SK-N-SH (cell line): ENCODE measurements at regions not wholly inside any gene's neighbourhood (a gene's known extent, or its start where the extent isn't known, plus 50 kb on each side); places are given as distances from the start of the nearest gene placed in this dataset.

Experiments
- CTCF ChIA-PET: fragments of 300-600, 350-600 bp; formaldehyde crosslinking; extraction: SDS; loops from one replicate; lab custom pipeline; 2021; lab: Yijun Ruan, JAX
- POLR2A ChIA-PET: fragments of 350-600 bp; sonication (Branson Sonifier 250); formaldehyde crosslinking; extraction: SDS; loops from one replicate; lab custom pipeline; 2020; ENCODE audit warnings: antibody characterized with exemption, inconsistent platforms; lab: Yijun Ruan, JAX
- DNase-seq: peaks from one replicate; pipeline ENCODE4 v3.0.0; 2012
- H2AFZ ChIP-seq: fragments of 200-600 bp; sonication (generic); 2 replicates; pipeline ENCODE4 v1.8.1; 2016; ENCODE audit warnings: antibody characterized with exemption, mild to moderate bottlenecking, low read depth
- H3F3A ChIP-seq: fragments of 200-600 bp; sonication (generic); replicated peaks from 2 replicates; pipeline ENCODE3; 2016; ENCODE audit warnings: antibody characterized with exemption, mild to moderate bottlenecking; ENCODE audit not compliant: insufficient read depth
- H3K27ac ChIP-seq, 2 experiments: fragments of 200-500 bp in 1 of 2; fragments of 200-600 bp in 1 of 2; sonication (Bioruptor generic) in 1 of 2; sonication (generic), shearing (Covaris generic) in 1 of 2; 2 replicates each; pipeline versions ENCODE4 v1.5.1 to v1.6.1; 2014 to 2016; ENCODE audit warnings: low read depth in 2 of 2, inconsistent platforms in 1 of 2, low read length in 1 of 2, mild to moderate bottlenecking in 1 of 2, mixed read lengths in 1 of 2
- H3K27me3 ChIP-seq: fragments of 200-600 bp; sonication (generic), shearing (Covaris generic); 2 replicates; pipeline ENCODE4 v1.6.1; 2016; ENCODE audit warnings: mixed run types; ENCODE audit not compliant: insufficient read depth
- H3K36me3 ChIP-seq, 2 experiments: fragments of 200-500 bp in 1 of 2; fragments of 200-600 bp in 1 of 2; sonication (Bioruptor generic) in 1 of 2; sonication (generic) in 1 of 2; replicated peaks in 1 of 2; 2 replicates each; pipeline versions ENCODE3 to v1.5.1; 2014 to 2016; ENCODE audit warnings: low read length in 1 of 2, mild to moderate bottlenecking in 1 of 2; ENCODE audit not compliant: insufficient read depth in 2 of 2, control insufficient read depth in 1 of 2
- H3K4me1 ChIP-seq, 2 experiments: fragments of 200-500 bp in 1 of 2; fragments of 200-600 bp in 1 of 2; sonication (Bioruptor generic) in 1 of 2; sonication (generic), shearing (Covaris generic) in 1 of 2; 2 replicates each; pipeline versions ENCODE4 v1.5.1 to v1.6.1; 2014 to 2016; ENCODE audit warnings: low read depth in 1 of 2, low read length in 1 of 2, mixed run types in 1 of 2; ENCODE audit not compliant: insufficient read depth in 2 of 2, control insufficient read depth in 1 of 2
- H3K4me2 ChIP-seq: fragments of 200-600 bp; sonication (generic), shearing (Covaris generic); 2 replicates; pipeline ENCODE4 v1.6.1; 2017; ENCODE audit warnings: mixed run types
- H3K4me3 ChIP-seq, 2 experiments: fragments of 200-500 bp in 1 of 2; fragments of 200-600 bp in 1 of 2; sonication (Bioruptor generic) in 1 of 2; sonication (generic), shearing (Covaris generic) in 1 of 2; 2 replicates each; pipeline versions ENCODE4 v1.5.1 to v1.8.1; 2014 to 2016; ENCODE audit warnings: low read depth in 2 of 2, inconsistent platforms in 1 of 2, low read length in 1 of 2, mild to moderate bottlenecking in 1 of 2, mixed read lengths in 1 of 2, moderate library complexity in 1 of 2
- H3K79me2 ChIP-seq: fragments of 200-600 bp; sonication (generic); 2 replicates; pipeline ENCODE4 v1.8.1; 2017; ENCODE audit warnings: mild to moderate bottlenecking; ENCODE audit not compliant: insufficient read depth
- H3K9ac ChIP-seq: fragments of 200-600 bp; sonication (generic); 2 replicates; pipeline ENCODE4 v1.6.1; 2017; ENCODE audit warnings: mixed run types
- H3K9me2 ChIP-seq: fragments of 200-600 bp; sonication (generic); 2 replicates; pipeline ENCODE4 v1.6.1; 2017; ENCODE audit warnings: mixed run types
- H3K9me3 ChIP-seq: fragments of 200-600 bp; sonication (generic); 2 replicates; pipeline ENCODE4 v1.6.1; 2017; ENCODE audit warnings: mixed run types, mild to moderate bottlenecking, moderate library complexity
- H4K20me1 ChIP-seq: fragments of 200-600 bp; sonication (generic); 2 replicates; pipeline ENCODE4 v1.6.1; 2017; ENCODE audit warnings: mild to moderate bottlenecking, mixed run types; ENCODE audit not compliant: insufficient read depth
- CHD2 ChIP-seq: fragments of 150-350 bp; IDR thresholded peaks from 2 replicates; pipeline ENCODE4 v1.6.1; 2018; ENCODE audit warnings: low read length; ENCODE audit not compliant: partially characterized antibody
- CTCF ChIP-seq: fragments of 200-600 bp; sonication (generic); IDR thresholded peaks from 2 replicates; pipeline ENCODE4 v1.6.1; 2017; ENCODE audit warnings: antibody characterized with exemption, mild to moderate bottlenecking, moderate library complexity
- EZH2phosphoT487 ChIP-seq: fragments of 200-600 bp; sonication (generic); IDR thresholded peaks from 2 replicates; pipeline ENCODE4 v1.6.1; 2017; ENCODE audit warnings: low read depth, mixed run types, mild to moderate bottlenecking, antibody characterized with exemption, moderate library complexity, borderline replicate concordance
- IRF3 ChIP-seq: fragments of 150-350 bp; IDR thresholded peaks from 2 replicates; pipeline ENCODE4 v1.6.1; 2016; ENCODE audit warnings: mild to moderate bottlenecking, low read depth, low read length
- MAX ChIP-seq: IDR thresholded peaks from 2 replicates; pipeline ENCODE4 v1.4.0; 2012; ENCODE audit warnings: low read depth
- MEF2A ChIP-seq: IDR thresholded peaks from 2 replicates; pipeline ENCODE4 v1.4.0; 2012; ENCODE audit warnings: low read depth, borderline replicate concordance
- RAD21 ChIP-seq: IDR thresholded peaks from 2 replicates; pipeline ENCODE4 v1.6.1; 2012; ENCODE audit warnings: mild to moderate bottlenecking, low read length
- RCOR1 ChIP-seq: fragments of 150-350 bp; IDR thresholded peaks from 2 replicates; pipeline ENCODE4 v1.6.1; 2017; ENCODE audit warnings: antibody characterized with exemption, low read length
- RFX5 ChIP-seq: IDR thresholded peaks from 2 replicates; pipeline ENCODE4 v1.6.1; 2012; ENCODE audit warnings: mild to moderate bottlenecking, improper control_type of control experiment, low read length
- TEAD4 ChIP-seq: IDR thresholded peaks from 2 replicates; pipeline ENCODE4 v1.4.0; 2012; ENCODE audit warnings: mild to moderate bottlenecking, borderline replicate concordance; ENCODE audit not compliant: insufficient read depth
- YY1 ChIP-seq: IDR thresholded peaks from 2 replicates; pipeline ENCODE4 v1.4.0; 2012; ENCODE audit warnings: low read depth, mild to moderate bottlenecking
- ZBTB33 ChIP-seq: IDR thresholded peaks from 2 replicates; pipeline ENCODE4 v1.4.0; 2012; ENCODE audit warnings: low read depth, borderline replicate concordance
- WGBS: methylation state at CpG from one replicate; pipeline ENCODE4 v1.1.6; 2017; ENCODE audit warnings: low lambda C conversion rate; 5-methylcytosine and 5-hydroxymethylcytosine counted together

- H3K4me3 ChIP-seq = no peak overlapping the region
- H3K36me3 ChIP-seq = no peaks in the 10 kb centered on the region
- no peaks in the 10 kb centered on the region for H3K27me3 ChIP-seq
- no peak overlapping the region for H3K4me2 ChIP-seq
- H3K4me1 ChIP-seq = no peaks in the 10 kb centered on the region
- H3K27ac ChIP-seq = no peak overlapping the region
- H2AFZ ChIP-seq = no peak overlapping the region
- H3K9ac ChIP-seq = no peak overlapping the region
- H3K9me2 ChIP-seq = no peaks in the 10 kb centered on the region
- H3F3A ChIP-seq = no peaks in the 10 kb centered on the region
- ChIA-PET POLR2A (no interaction called here), CTCF (interaction anchor here (0.6 kb wide), 1 partner anchor 22 kb away, joined by 3 read pairs; no protein-coding TSS in a partner anchor)
- H4K20me1 ChIP-seq = no peaks in the 10 kb centered on the region
- 54% methylated on average over 6 of the region's 6 CpGs for WGBS
- H3K79me2 ChIP-seq = no peaks in the 10 kb centered on the region
- TF ChIP-seq CHD2 (no peak), IRF3 (no peak), RCOR1 (no peak), MEF2A (no peak), MAX (no peak), EZH2phosphoT487 (no peak), ZBTB33 (no peak), RAD21 (no peak)
- TF ChIP-seq, all 33 proteins: peak for 0
- H3K9me3 ChIP-seq = peaks cover 6% of the 10 kb centered on the region; the same call in 1 of the 2 replicates
- DNase-seq = no peak
Observed at GRCh38 chr7:25716421-25716820, 435.6 kb upstream of the NFE2L3 start.

DNA sequence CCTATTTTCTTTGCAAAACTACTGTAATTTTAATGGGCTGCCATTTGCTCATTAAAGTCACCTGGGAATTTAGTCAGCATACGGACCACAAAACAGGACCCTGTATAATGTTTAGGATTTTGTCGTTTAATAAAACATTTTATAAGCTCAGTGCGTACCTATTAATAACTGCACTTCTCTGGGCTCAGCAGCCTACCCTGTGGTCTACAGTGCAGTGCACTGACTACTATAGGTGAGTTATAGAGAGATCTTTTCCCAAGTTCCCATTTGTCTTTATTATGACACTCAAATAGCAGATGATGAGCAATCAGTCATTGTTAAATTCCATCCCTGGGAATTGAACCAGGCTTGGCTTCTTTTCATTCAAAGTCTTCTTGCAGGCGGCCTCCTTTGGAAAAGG is 433.4 kb upstream of the NFE2L3 start:
- no peaks in the 10 kb centered on the region for H3K9me3 ChIP-seq
- no peaks in the 10 kb centered on the region for H3K36me3 ChIP-seq
- no peak overlapping the region for H3K4me3 ChIP-seq
- H3F3A ChIP-seq = no peaks in the 10 kb centered on the region
- no peaks in the 10 kb centered on the region for H4K20me1 ChIP-seq
- no peaks in the 10 kb centered on the region for H3K27me3 ChIP-seq
- no peak overlapping the region for H3K9ac ChIP-seq
- no peak for DNase-seq
- H2AFZ ChIP-seq = no peak overlapping the region
- WGBS = 43% methylated on average over 4 of the region's 4 CpGs
- no peak overlapping the region for H3K27ac ChIP-seq
- H3K79me2 ChIP-seq = no peaks in the 10 kb centered on the region
- no peak overlapping the region for H3K4me2 ChIP-seq
- ChIA-PET CTCF (interaction anchor here (0.9 to 1.5 kb wide), 2 partner anchors 9 kb away, joined by 3 to 6 read pairs; no protein-coding TSS in a partner anchor), POLR2A (no interaction called here)
- H3K4me1 ChIP-seq = no peaks in the 10 kb centered on the region
- no peaks in the 10 kb centered on the region for H3K9me2 ChIP-seq
- no peak for TF ChIP-seq MAX
- no peak for TF ChIP-seq RFX5
- TF ChIP-seq YY1 = no peak
- no peak for TF ChIP-seq ZBTB33
- TF ChIP-seq CTCF = no peak
- no peak for TF ChIP-seq RAD21
- TF ChIP-seq IRF3 = no peak
- no peak for TF ChIP-seq TEAD4
